DOHH2 (cell line): ENCODE measurements at regions not wholly inside any gene's neighbourhood (a gene's known extent, or its start where the extent isn't known, plus 50 kb on each side); places are given as distances from the start of the nearest gene placed in this dataset.

Experiments
- H3F3A ChIP-seq: fragments of 200-600 bp; sonication (generic), shearing (Covaris generic); 2 replicates; pipeline ENCODE4 v1.6.0; 2016; ENCODE audit warnings: antibody characterized with exemption, mild to moderate bottlenecking; ENCODE audit not compliant: control insufficient read depth, insufficient read depth
- H3K27ac ChIP-seq: fragments of 200-600 bp; sonication (generic); 2 replicates; pipeline ENCODE4 v1.5.1; 2014; ENCODE audit warnings: low read depth, mild to moderate bottlenecking, low read length, moderate library complexity
- H3K27me3 ChIP-seq: fragments of 200-600 bp; sonication (generic); 2 replicates; pipeline ENCODE4 v1.6.1; 2014; ENCODE audit warnings: mild to moderate bottlenecking, low read length, mixed read lengths; ENCODE audit not compliant: control insufficient read depth
- H3K36me3 ChIP-seq: fragments of 200-600 bp; sonication (generic); 2 replicates; pipeline ENCODE4 v1.6.1; 2014; ENCODE audit warnings: mild to moderate bottlenecking, low read length, moderate library complexity, mixed read lengths; ENCODE audit not compliant: control insufficient read depth
- H3K4me1 ChIP-seq: fragments of 200-600 bp; sonication (generic); 2 replicates; pipeline ENCODE4 v1.6.1; 2014; ENCODE audit warnings: mild to moderate bottlenecking, low read length, mixed read lengths; ENCODE audit not compliant: control insufficient read depth
- H3K4me2 ChIP-seq: fragments of 200-600 bp; sonication (generic); 2 replicates; pipeline ENCODE4 v1.6.0; 2014; ENCODE audit warnings: mild to moderate bottlenecking, low read length, moderate library complexity
- H3K4me3 ChIP-seq: fragments of 200-600 bp; sonication (generic); 2 replicates; pipeline ENCODE4 v1.5.1; 2014; ENCODE audit warnings: mild to moderate bottlenecking, low read length, mixed read lengths
- H3K79me2 ChIP-seq: fragments of 200-600 bp; sonication (generic); 2 replicates; pipeline ENCODE4 v1.6.1; 2014; ENCODE audit warnings: mild to moderate bottlenecking, low read length, mixed read lengths; ENCODE audit not compliant: control insufficient read depth
- H3K9me2 ChIP-seq: fragments of 200-600 bp; sonication (generic); replicated peaks from 2 replicates; pipeline ENCODE4 v1.6.1; 2014; ENCODE audit warnings: mild to moderate bottlenecking, low read length, mixed read lengths; ENCODE audit not compliant: control insufficient read depth
- H3K9me3 ChIP-seq: fragments of 200-600 bp; sonication (generic); 2 replicates; pipeline ENCODE4 v1.6.1; 2014; ENCODE audit warnings: antibody characterized with exemption, low read length, mixed read lengths; ENCODE audit not compliant: control insufficient read depth, insufficient read depth
- H4K20me1 ChIP-seq: fragments of 200-600 bp; sonication (generic); 2 replicates; pipeline ENCODE4 v1.6.0; 2014; ENCODE audit warnings: low read depth, mild to moderate bottlenecking, antibody characterized with exemption, low read length, moderate library complexity; ENCODE audit not compliant: control insufficient read depth, insufficient read depth
- CTCF ChIP-seq: fragments of 200-600 bp; sonication (generic); IDR thresholded peaks from one replicate; pipeline ENCODE4 v1.5.1; 2014; ENCODE audit warnings: antibody characterized with exemption, mild to moderate bottlenecking, low read depth, low read length; ENCODE audit not compliant: poor library complexity, severe bottlenecking
- EZH2phosphoT487 ChIP-seq: fragments of 200-600 bp; sonication (generic); IDR thresholded peaks from 2 replicates; pipeline ENCODE4 v1.6.1; 2017; ENCODE audit warnings: borderline replicate concordance, mild to moderate bottlenecking, antibody characterized with exemption, low read length, moderate library complexity, mixed read lengths

GRCh38 chr1:188660572-188660971 lies 1817.1 kb downstream of the BRINP3 start:
- no peak overlapping the region for H3K4me2 ChIP-seq
- H3K36me3 ChIP-seq: no peaks in the 10 kb centered on the region
- H4K20me1 ChIP-seq: no peaks in the 10 kb centered on the region
- H3K9me2 ChIP-seq: no peaks in the 10 kb centered on the region
- H3K27me3 ChIP-seq: no peaks in the 10 kb centered on the region
- no peaks in the 10 kb centered on the region for H3F3A ChIP-seq
- H3K4me1 ChIP-seq: no peaks in the 10 kb centered on the region
- no peak overlapping the region for H3K27ac ChIP-seq
- TF ChIP-seq CTCF: no peak
- no peak for TF ChIP-seq EZH2phosphoT487
- no peaks in the 10 kb centered on the region for H3K79me2 ChIP-seq
- H3K4me3 ChIP-seq: no peak overlapping the region
- H3K9me3 ChIP-seq: no peaks in the 10 kb centered on the region

- TF ChIP-seq EZH2phosphoT487 (no peak), CTCF (no peak)
- Histone ChIP-seq H3K4me2 (no peak overlapping the region), H4K20me1 (no peaks in the 10 kb centered on the region), H3K9me2 (no peaks in the 10 kb centered on the region), H3F3A (no peaks in the 10 kb centered on the region), H3K4me3 (no peak overlapping the region), H3K27me3 (no peaks in the 10 kb centered on the region), H3K79me2 (no peaks in the 10 kb centered on the region), H3K9me3 (no peaks in the 10 kb centered on the region), H3K4me1 (no peaks in the 10 kb centered on the region), H3K27ac (no peak overlapping the region), H3K36me3 (no peaks in the 10 kb centered on the region)
These were observed 1812.2 kb downstream of the BRINP3 start for GRCh38 chr1:188665477-188665876.

GRCh38 chr1:188668083-188668482 lies 1809.6 kb downstream of the BRINP3 start:
- H3K36me3 ChIP-seq: no peaks in the 10 kb centered on the region
- H4K20me1 ChIP-seq: no peaks in the 10 kb centered on the region
- H3K9me2 ChIP-seq: no peaks in the 10 kb centered on the region
- no peaks in the 10 kb centered on the region for H3K27me3 ChIP-seq
- TF ChIP-seq EZH2phosphoT487 (no peak), CTCF (no peak)
- no peaks in the 10 kb centered on the region for H3K9me3 ChIP-seq
- no peaks in the 10 kb centered on the region for H3K4me1 ChIP-seq
- no peak overlapping the region for H3K4me3 ChIP-seq
- H3K79me2 ChIP-seq: no peaks in the 10 kb centered on the region
- no peaks in the 10 kb centered on the region for H3F3A ChIP-seq
- H3K4me2 ChIP-seq: no peak overlapping the region
- H3K27ac ChIP-seq: no peak overlapping the region
